HEK293T (cell line): ENCODE measurements at regions not wholly inside any gene's neighbourhood (a gene's known extent, or its start where the extent isn't known, plus 50 kb on each side); places are given as distances from the start of the nearest gene placed in this dataset.

Source experiments
- FOXK2 ChIP-seq: fragments of 450-650 bp; IDR thresholded peaks from 2 replicates; pipeline ENCODE4 v1.6.1; 2016; ENCODE audit warnings: mild to moderate bottlenecking
- L3MBTL2 ChIP-seq: fragments of 450-650 bp; conservative IDR thresholded peaks from 2 replicates; pipeline ENCODE4 v1.6.1; 2016; ENCODE audit warnings: mild to moderate bottlenecking

- TF ChIP-seq FOXK2 (no peak), L3MBTL2 (no peak)
These were observed 217.6 kb upstream of the TTC29 start for GRCh38 chr4:147163311-147163710.
